ENCODE measurements at regions not wholly inside any gene's neighbourhood (a gene's known extent, or its start where the extent isn't known, plus 50 kb on each side); places are given as distances from the start of the nearest gene placed in this dataset.

- TF ChIP-seq CTCF (conservative IDR thresholded peaks at IDR 0.05; ENCODE audit: low read length) = no peak
- no peak for TF ChIP-seq EZH2phosphoT487 (IDR thresholded peaks at IDR 0.05; ENCODE audit: borderline replicate concordance)
Observed at GRCh38 chr12:118541934-118542333, 165.6 kb downstream of the SUDS3 start.
